ENCODE measurements at regions not wholly inside any gene's neighbourhood (a gene's known extent, or its start where the extent isn't known, plus 50 kb on each side); places are given as distances from the start of the nearest gene placed in this dataset.
"Not testable (repeated sequence)": the region's sequence is repeated elsewhere in the genome, so short reads cannot be mapped to it uniquely, and the experiment has no call there.

DNA sequence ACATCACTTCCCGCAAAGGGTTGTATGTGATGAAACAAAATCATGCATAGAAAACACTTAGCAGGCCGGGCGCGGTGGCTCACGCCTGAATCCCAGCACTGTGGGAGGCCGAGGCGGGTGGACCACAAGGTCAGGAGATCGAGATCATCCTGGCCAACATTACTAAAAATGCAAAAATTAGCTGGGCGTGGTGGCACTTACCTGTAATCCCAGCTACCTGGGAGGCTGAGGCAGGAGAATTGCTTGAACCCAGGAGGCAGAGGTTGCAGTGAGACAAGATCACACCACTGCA lies 265.9 kb downstream of the FAM43A start:
- not testable (repeated sequence) for TF ChIP-seq ELF4 (IDR thresholded peaks at IDR 0.05); FOXA1 (IDR thresholded peaks at IDR 0.05); HDGF (IDR thresholded peaks at IDR 0.05; ENCODE audit: borderline replicate concordance); FOXK2 (IDR thresholded peaks at IDR 0.05); BHLHE40 (IDR thresholded peaks at IDR 0.05; ENCODE audit: borderline replicate concordance); FOXM1 (IDR thresholded peaks at IDR 0.05; ENCODE audit: borderline replicate concordance); SUZ12 (IDR thresholded peaks at IDR 0.05); SP1 (IDR thresholded peaks at IDR 0.05); CTBP1 (IDR thresholded peaks at IDR 0.05; ENCODE audit: borderline replicate concordance)
- TF ChIP-seq, protein P1, sequence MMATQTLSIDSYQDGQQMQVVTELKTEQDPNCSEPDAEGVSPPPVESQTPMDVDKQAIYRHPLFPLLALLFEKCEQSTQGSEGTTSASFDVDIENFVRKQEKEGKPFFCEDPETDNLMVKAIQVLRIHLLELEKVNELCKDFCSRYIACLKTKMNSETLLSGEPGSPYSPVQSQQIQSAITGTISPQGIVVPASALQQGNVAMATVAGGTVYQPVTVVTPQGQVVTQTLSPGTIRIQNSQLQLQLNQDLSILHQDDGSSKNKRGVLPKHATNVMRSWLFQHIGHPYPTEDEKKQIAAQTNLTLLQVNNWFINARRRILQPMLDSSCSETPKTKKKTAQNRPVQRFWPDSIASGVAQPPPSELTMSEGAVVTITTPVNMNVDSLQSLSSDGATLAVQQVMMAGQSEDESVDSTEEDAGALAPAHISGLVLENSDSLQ (IDR thresholded peaks at IDR 0.05) = not testable (repeated sequence)
